Mesenchymal stem cell (in vitro differentiated cells and primary cell): ENCODE measurements at regions not wholly inside any gene's neighbourhood (a gene's known extent, or its start where the extent isn't known, plus 50 kb on each side); places are given as distances from the start of the nearest gene placed in this dataset.

ENCODE experiments used
- DNase-seq: peaks from one replicate; pipeline ENCODE4 v3.0.0-alpha.2; 2013
- H2AFZ ChIP-seq: one replicate; pipeline ENCODE4 v1.6.1; 2013; ENCODE audit warnings: low read depth, mild to moderate bottlenecking, control low read depth, inconsistent platforms, low read length, moderate library complexity
- H2AK5ac ChIP-seq: 2 replicates; pipeline ENCODE4 v1.6.1; 2013; ENCODE audit warnings: low read length, moderate library complexity, mild to moderate bottlenecking, inconsistent platforms; ENCODE audit not compliant: severe bottlenecking
- H2BK120ac ChIP-seq: one replicate; pipeline ENCODE4 v1.6.1; 2013; ENCODE audit warnings: low read depth, mild to moderate bottlenecking, inconsistent platforms, low read length, moderate library complexity
- H2BK12ac ChIP-seq, 2 experiments: one replicate each; pipeline ENCODE4 v1.6.1; 2013; ENCODE audit warnings: inconsistent platforms in 2 of 2, low read length in 2 of 2, mild to moderate bottlenecking in 2 of 2, moderate library complexity in 2 of 2, control low read depth in 1 of 2
- H2BK15ac ChIP-seq: one replicate; pipeline ENCODE4 v1.6.1; 2013; ENCODE audit warnings: mild to moderate bottlenecking, low read depth, inconsistent platforms; ENCODE audit not compliant: poor library complexity, severe bottlenecking
- H2BK5ac ChIP-seq: 2 replicates; pipeline ENCODE4 v1.6.1; 2013; ENCODE audit warnings: low read depth, mild to moderate bottlenecking, low read length, control low read depth, inconsistent platforms; ENCODE audit not compliant: poor library complexity, severe bottlenecking
- H3K14ac ChIP-seq, 2 experiments: one replicate each; pipeline ENCODE4 v1.6.1; 2013; ENCODE audit warnings: inconsistent platforms in 2 of 2, low read length in 2 of 2, control low read depth in 1 of 2, mild to moderate bottlenecking in 1 of 2, moderate library complexity in 1 of 2
- H3K18ac ChIP-seq, 2 experiments: one replicate each; pipeline ENCODE4 v1.6.1; 2013; ENCODE audit warnings: inconsistent platforms in 2 of 2, low read length in 2 of 2, control low read depth in 1 of 2, low read depth in 1 of 2, mild to moderate bottlenecking in 1 of 2
- H3K23ac ChIP-seq, 2 experiments: one replicate each; pipeline ENCODE4 v1.6.1; 2013; ENCODE audit warnings: inconsistent platforms in 2 of 2, low read length in 2 of 2, mild to moderate bottlenecking in 2 of 2, moderate library complexity in 2 of 2, control low read depth in 1 of 2
- H3K27ac ChIP-seq: 2 replicates; pipeline ENCODE4 v1.5.1; 2013; ENCODE audit warnings: mild to moderate bottlenecking, moderate library complexity, low read length, control low read depth, inconsistent platforms; ENCODE audit not compliant: poor library complexity, severe bottlenecking
- H3K27me3 ChIP-seq, 2 experiments: 2 replicates each; pipeline versions ENCODE4 v1.6.1 to v1.7.0; 2013; ENCODE audit warnings: low read length in 2 of 2, mild to moderate bottlenecking in 2 of 2, moderate library complexity in 2 of 2, control low read depth in 1 of 2, inconsistent platforms in 1 of 2; ENCODE audit not compliant: control insufficient read depth in 1 of 2, insufficient read depth in 1 of 2
- H3K36me3 ChIP-seq, 2 experiments: 2 replicates each; pipeline versions ENCODE4 v1.6.1 to v1.7.0; 2013; ENCODE audit warnings: low read length in 2 of 2, control low read depth in 1 of 2, inconsistent platforms in 1 of 2, low read depth in 1 of 2, mild to moderate bottlenecking in 1 of 2; ENCODE audit not compliant: insufficient read depth in 2 of 2, control insufficient read depth in 1 of 2
- H3K4ac ChIP-seq, 2 experiments: one replicate each; pipeline ENCODE4 v1.6.1; 2013; ENCODE audit warnings: inconsistent platforms in 2 of 2, low read length in 2 of 2, mild to moderate bottlenecking in 2 of 2, moderate library complexity in 2 of 2, control low read depth in 1 of 2, low read depth in 1 of 2
- H3K4me1 ChIP-seq: 2 replicates; pipeline ENCODE4 v1.6.1; 2013; ENCODE audit warnings: low read depth, low read length, control low read depth; ENCODE audit not compliant: control insufficient read depth, insufficient read depth
- H3K4me2 ChIP-seq: 2 replicates; pipeline ENCODE4 v1.6.1; 2013; ENCODE audit warnings: low read length, mild to moderate bottlenecking, inconsistent platforms; ENCODE audit not compliant: poor library complexity, severe bottlenecking
- H3K4me3 ChIP-seq, 2 experiments: 2 replicates each; pipeline versions ENCODE4 v1.5.1 to v1.7.0; 2013; ENCODE audit warnings: low read length in 2 of 2, mild to moderate bottlenecking in 2 of 2, control low read depth in 1 of 2, low read depth in 1 of 2; ENCODE audit not compliant: insufficient read depth in 1 of 2
- H3K79me1 ChIP-seq: replicated peaks from 2 replicates; pipeline ENCODE4 v1.6.1; 2013; ENCODE audit warnings: mild to moderate bottlenecking, control low read depth, low read length, inconsistent platforms; ENCODE audit not compliant: poor library complexity, severe bottlenecking
- H3K9ac ChIP-seq: 2 replicates; pipeline ENCODE4 v1.7.0; 2013; ENCODE audit warnings: mild to moderate bottlenecking, low read length, moderate library complexity
- H3K9me3 ChIP-seq: 2 replicates; pipeline ENCODE4 v1.7.0; 2013; ENCODE audit warnings: mild to moderate bottlenecking, low read length; ENCODE audit not compliant: control insufficient read depth
- H4K8ac ChIP-seq: one replicate; pipeline ENCODE4 v1.6.1; 2013; ENCODE audit warnings: inconsistent platforms, mild to moderate bottlenecking, low read length, moderate library complexity
- H4K91ac ChIP-seq: one replicate; pipeline ENCODE4 v1.6.1; 2013; ENCODE audit warnings: mild to moderate bottlenecking, low read length, inconsistent platforms
- WGBS: methylation state at CpG from one replicate; pipeline ENCODE4 v1.1.7; 2013; ENCODE audit warnings: mixed read lengths; 5-methylcytosine and 5-hydroxymethylcytosine counted together

- H3K9me3 ChIP-seq, result peaks cover 8% of the 10 kb centered on the region
- H3K18ac ChIP-seq, result no peak overlapping the region
- H3K4me2 ChIP-seq, result no peak overlapping the region
- H4K8ac ChIP-seq, result no peak overlapping the region
- H3K14ac ChIP-seq, result no peak overlapping the region
- H3K79me1 ChIP-seq, result no peaks in the 10 kb centered on the region
- no peak overlapping the region for H4K91ac ChIP-seq
- H3K9ac ChIP-seq, result no peak overlapping the region
- WGBS, result 100% methylated on average over 4 of the region's 4 CpGs
- H3K27ac ChIP-seq, result no peak overlapping the region
- no peaks in the 10 kb centered on the region for H3K36me3 ChIP-seq
- no peak overlapping the region for H2BK5ac ChIP-seq
- no peak overlapping the region for H2BK15ac ChIP-seq
- no peak overlapping the region for H3K4ac ChIP-seq
- H2AK5ac ChIP-seq, result no peak overlapping the region
- H3K23ac ChIP-seq, result no peak overlapping the region
- no peak overlapping the region for H3K4me3 ChIP-seq
- no peak overlapping the region for H2AFZ ChIP-seq
- H3K27me3 ChIP-seq, result no peaks in the 10 kb centered on the region
- no peaks in the 10 kb centered on the region for H3K4me1 ChIP-seq
- no peak overlapping the region for H2BK12ac ChIP-seq
- no peak for DNase-seq
- no peak overlapping the region for H2BK120ac ChIP-seq
These were observed 123.2 kb downstream of the LMO3 start for GRCh38 chr12:16482726-16483125.

DNA sequence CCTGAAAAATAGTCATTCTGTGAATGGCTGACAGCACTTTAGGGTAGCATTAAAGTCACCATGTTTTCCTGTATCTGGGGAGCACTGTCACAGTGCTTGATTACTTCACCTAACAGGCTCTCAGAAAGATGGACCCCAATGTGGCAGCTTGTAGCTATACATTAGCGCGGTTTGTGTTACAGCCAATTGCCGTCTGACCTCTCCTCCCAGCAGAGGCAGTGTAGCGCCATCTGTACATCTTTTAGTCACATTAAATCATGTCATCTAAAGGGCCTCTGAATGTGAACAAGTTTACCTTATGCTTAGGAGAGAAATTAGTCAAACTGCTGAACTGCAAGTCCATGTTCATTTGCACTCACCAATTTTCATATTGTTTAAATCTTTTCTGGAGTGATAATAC is 113.7 kb downstream of the LMO3 start:
- WGBS, result 98% methylated on average over 4 of the region's 4 CpGs

GRCh38 chr12:16492820-16493797 is 112.9 kb downstream of the LMO3 start:
- no peak overlapping the region for H3K23ac ChIP-seq
- no peak overlapping the region for H4K91ac ChIP-seq
- H3K14ac ChIP-seq, result no peak overlapping the region
- no peak overlapping the region for H3K27ac ChIP-seq
- H3K27me3 ChIP-seq, result no peaks in the 10 kb centered on the region
- no peak for DNase-seq
- no peak overlapping the region for H3K4ac ChIP-seq
- H3K4me1 ChIP-seq, result no peaks in the 10 kb centered on the region
- H3K79me1 ChIP-seq, result no peaks in the 10 kb centered on the region
- no peak overlapping the region for H2BK5ac ChIP-seq
- no peak overlapping the region for H3K9ac ChIP-seq
- H3K4me2 ChIP-seq, result no peak overlapping the region
- H2AFZ ChIP-seq, result no peak overlapping the region
- no peak overlapping the region for H3K18ac ChIP-seq
- H2AK5ac ChIP-seq, result no peak overlapping the region
- H3K4me3 ChIP-seq, result no peak overlapping the region
- no peak overlapping the region for H2BK15ac ChIP-seq
- WGBS, result 77% methylated on average over 2 of the region's 4 CpGs
- H3K36me3 ChIP-seq, result no peaks in the 10 kb centered on the region
- no peak overlapping the region for H2BK12ac ChIP-seq
- H4K8ac ChIP-seq, result no peak overlapping the region
- no peaks in the 10 kb centered on the region for H3K9me3 ChIP-seq
- no peak overlapping the region for H2BK120ac ChIP-seq

More for the DNA sequence above, 113.7 kb downstream of the LMO3 start:
- Histone ChIP-seq H4K91ac (no peak overlapping the region), H3K23ac (no peak overlapping the region), H3K27me3 (no peaks in the 10 kb centered on the region), H3K9ac (no peak overlapping the region), H3K18ac (no peak overlapping the region), H3K4me2 (no peak overlapping the region), H2AK5ac (no peak overlapping the region), H2BK12ac (no peak overlapping the region), H3K4ac (no peak overlapping the region), H3K36me3 (no peaks in the 10 kb centered on the region), H2BK5ac (no peak overlapping the region), H3K79me1 (no peaks in the 10 kb centered on the region), H3K14ac (no peak overlapping the region), H2AFZ (no peak overlapping the region), H3K4me3 (no peak overlapping the region), H3K27ac (no peak overlapping the region), H2BK120ac (no peak overlapping the region), H2BK15ac (no peak overlapping the region), H3K4me1 (no peaks in the 10 kb centered on the region), H4K8ac (no peak overlapping the region), H3K9me3 (no peaks in the 10 kb centered on the region)
- DNase-seq, result no peak

- Histone ChIP-seq H2AK5ac (no peak overlapping the region), H2BK12ac (no peak overlapping the region), H2BK15ac (no peak overlapping the region), H2BK5ac (no peak overlapping the region), H3K79me1 (no peaks in the 10 kb centered on the region), H3K9ac (no peak overlapping the region), H3K27ac (no peak overlapping the region), H3K4ac (no peak overlapping the region), H3K4me2 (no peak overlapping the region), H3K23ac (no peak overlapping the region), H3K36me3 (no peaks in the 10 kb centered on the region), H4K91ac (no peak overlapping the region), H3K14ac (no peak overlapping the region), H3K4me3 (no peak overlapping the region), H3K9me3 (no peaks in the 10 kb centered on the region), H4K8ac (no peak overlapping the region), H3K18ac (no peak overlapping the region), H2AFZ (no peak overlapping the region), H3K27me3 (no peaks in the 10 kb centered on the region), H2BK120ac (no peak overlapping the region), H3K4me1 (no peaks in the 10 kb centered on the region)
- WGBS, result no CpG with 5 or more reads among the region's 1 CpG
- DNase-seq, result no peak
These were observed 110.8 kb downstream of the LMO3 start for GRCh38 chr12:16495196-16495595.
